IMR-90 (cell line): ENCODE measurements at regions not wholly inside any gene's neighbourhood (a gene's known extent, or its start where the extent isn't known, plus 50 kb on each side); places are given as distances from the start of the nearest gene placed in this dataset.

Experiments
- ATAC-seq: fragments of 200-7000 bp; cut with Tn5 transposase; 2 replicates; pipeline ENCODE4 v1.9.1; 2020; ENCODE audit warnings: low read depth, mild to moderate bottlenecking, moderate library complexity
- BruUV-seq: library from RNA; stranded (reverse); fragments of 400-500 nt; replicated peaks from 2 replicates; lab custom pipeline; 2021; lab: Mats Ljungman, UMichigan
- CTCF ChIA-PET: fragments of 300-600 bp; formaldehyde crosslinking; extraction: SDS; loops from one replicate; lab custom pipeline; 2021; ENCODE audit warnings: antibody characterized with exemption; lab: Yijun Ruan, JAX
- POLR2A ChIA-PET: fragments of 300-600 bp; sonication (Branson Sonifier 250); formaldehyde crosslinking; loops from one replicate; lab custom pipeline; 2022; ENCODE audit warnings: antibody characterized with exemption; ENCODE audit not compliant: unreplicated experiment; lab: Charles Lee
- DNase-seq: peaks from one replicate; pipeline ENCODE4 v3.0.0; 2013
- H2AFZ ChIP-seq: replicated peaks from 2 replicates; pipeline ENCODE3; 2013; ENCODE audit warnings: low read length, mild to moderate bottlenecking; ENCODE audit not compliant: poor library complexity
- H2AK5ac ChIP-seq: 2 replicates; pipeline ENCODE4 v1.6.1; 2013; ENCODE audit warnings: low read depth, low read length, inconsistent platforms
- H2AK9ac ChIP-seq: replicated peaks from 2 replicates; pipeline ENCODE3; 2013; ENCODE audit warnings: mild to moderate bottlenecking, low read depth, low read length, moderate library complexity; ENCODE audit not compliant: poor library complexity
- H2BK120ac ChIP-seq: 2 replicates; pipeline ENCODE4 v1.6.1; 2013; ENCODE audit warnings: low read depth, low read length, inconsistent platforms
- H2BK15ac ChIP-seq: 3 replicates; pipeline ENCODE4 v1.6.1; 2013; ENCODE audit warnings: low read depth, low read length, inconsistent platforms
- H2BK20ac ChIP-seq: 2 replicates; pipeline ENCODE4 v1.6.1; 2013; ENCODE audit warnings: low read depth, mild to moderate bottlenecking, inconsistent platforms, low read length, moderate library complexity
- H2BK5ac ChIP-seq: 2 replicates; pipeline ENCODE4 v1.6.1; 2013; ENCODE audit warnings: mild to moderate bottlenecking, low read depth, low read length, inconsistent platforms; ENCODE audit not compliant: poor library complexity, severe bottlenecking
- H3K14ac ChIP-seq: replicated peaks from 2 replicates; pipeline ENCODE4 v1.6.1; 2013; ENCODE audit warnings: low read depth, low read length, inconsistent platforms
- H3K18ac ChIP-seq: 2 replicates; pipeline ENCODE4 v1.6.1; 2013; ENCODE audit warnings: low read depth, low read length, control low read depth
- H3K23ac ChIP-seq: 2 replicates; pipeline ENCODE4 v1.6.1; 2013; ENCODE audit warnings: low read depth, low read length, inconsistent platforms
- H3K27ac ChIP-seq: 2 replicates; pipeline ENCODE4 v1.5.1; 2013; ENCODE audit warnings: mild to moderate bottlenecking, control low read depth, low read length; ENCODE audit not compliant: insufficient read depth
- H3K27me3 ChIP-seq: 2 replicates; pipeline ENCODE4 v1.6.1; 2013; ENCODE audit warnings: low read length; ENCODE audit not compliant: control insufficient read depth, insufficient read depth
- H3K36me3 ChIP-seq: 2 replicates; pipeline ENCODE4 v1.6.1; 2013; ENCODE audit warnings: low read length, mixed read lengths; ENCODE audit not compliant: control insufficient read depth, insufficient read depth
- H3K4ac ChIP-seq: 2 replicates; pipeline ENCODE4 v1.6.1; 2013; ENCODE audit warnings: low read depth, low read length, inconsistent platforms
- H3K4me1 ChIP-seq: 2 replicates; pipeline ENCODE4 v1.6.1; 2013; ENCODE audit warnings: low read length, mixed read lengths; ENCODE audit not compliant: control insufficient read depth, insufficient read depth
- H3K4me2 ChIP-seq: 2 replicates; pipeline ENCODE4 v1.6.1; 2013; ENCODE audit warnings: low read depth, mild to moderate bottlenecking, control low read depth, low read length, moderate library complexity
- H3K4me3 ChIP-seq: 2 replicates; pipeline ENCODE4 v1.5.1; 2013; ENCODE audit warnings: low read depth, mild to moderate bottlenecking, control low read depth, low read length, moderate library complexity; ENCODE audit not compliant: insufficient read depth
- H3K56ac ChIP-seq: 2 replicates; pipeline ENCODE4 v1.6.1; 2013; ENCODE audit warnings: low read length, inconsistent platforms; ENCODE audit not compliant: insufficient read depth; ENCODE audit errors: extremely low read depth
- H3K79me1 ChIP-seq, 2 experiments: 2 replicates each; pipeline ENCODE4 v1.6.1; 2013; ENCODE audit warnings: low read length in 2 of 2, inconsistent platforms in 1 of 2, low read depth in 1 of 2
- H3K9ac ChIP-seq: 2 replicates; pipeline ENCODE4 v1.6.1; 2013; ENCODE audit warnings: low read depth, low read length, control low read depth
- H3K9me1 ChIP-seq: 2 replicates; pipeline ENCODE4 v1.6.1; 2013; ENCODE audit warnings: low read length, inconsistent platforms; ENCODE audit not compliant: insufficient read depth
- H3K9me3 ChIP-seq: 2 replicates; pipeline ENCODE4 v1.6.1; 2013; ENCODE audit warnings: low read length; ENCODE audit not compliant: control insufficient read depth, insufficient read depth
- H4K20me1 ChIP-seq: 2 replicates; pipeline ENCODE4 v1.6.1; 2013; ENCODE audit warnings: low read length, inconsistent platforms; ENCODE audit not compliant: insufficient read depth
- H4K5ac ChIP-seq: 2 replicates; pipeline ENCODE4 v1.6.1; 2013; ENCODE audit warnings: mild to moderate bottlenecking, low read depth, low read length, control low read depth
- H4K8ac ChIP-seq, 2 experiments: 2 replicates each; pipeline ENCODE4 v1.6.1; 2013; ENCODE audit warnings: low read depth in 2 of 2, low read length in 2 of 2, control low read depth in 1 of 2, inconsistent platforms in 1 of 2
- H4K91ac ChIP-seq: 2 replicates; pipeline ENCODE4 v1.6.1; 2013; ENCODE audit warnings: low read depth, low read length, inconsistent platforms; ENCODE audit not compliant: insufficient read depth
- CEBPB ChIP-seq: IDR thresholded peaks from 2 replicates; pipeline ENCODE4 v1.6.1; 2012; ENCODE audit warnings: low read depth, low read length, improper control_type of control experiment
- MXI1 ChIP-seq: IDR thresholded peaks from 2 replicates; pipeline ENCODE4 v1.6.1; 2012; ENCODE audit warnings: low read depth, mild to moderate bottlenecking, low read length, moderate library complexity, borderline replicate concordance
- dilution Hi-C: fragments of 300-500 bp; cut with HindIII; formaldehyde crosslinking; loops from one replicate; pipeline ENCODE4 v1.14.3; 2018; ENCODE audit warnings: low sequenced_read_pairs; ENCODE audit not compliant: unreplicated experiment
- in situ Hi-C: fragments of 300-500 bp; cut with MboI; formaldehyde crosslinking; loops from 3 replicates; pipeline ENCODE4 v1.14.3; 2019; ENCODE audit warnings: low sequenced_read_pairs, inconsistent platforms, mixed read lengths
- intact Hi-C: fragments of 100-400 bp; cut with micrococcal nuclease; formaldehyde crosslinking; loops from 2 replicates; pipeline ENCODE4 v1.10.0; 2022

DNA sequence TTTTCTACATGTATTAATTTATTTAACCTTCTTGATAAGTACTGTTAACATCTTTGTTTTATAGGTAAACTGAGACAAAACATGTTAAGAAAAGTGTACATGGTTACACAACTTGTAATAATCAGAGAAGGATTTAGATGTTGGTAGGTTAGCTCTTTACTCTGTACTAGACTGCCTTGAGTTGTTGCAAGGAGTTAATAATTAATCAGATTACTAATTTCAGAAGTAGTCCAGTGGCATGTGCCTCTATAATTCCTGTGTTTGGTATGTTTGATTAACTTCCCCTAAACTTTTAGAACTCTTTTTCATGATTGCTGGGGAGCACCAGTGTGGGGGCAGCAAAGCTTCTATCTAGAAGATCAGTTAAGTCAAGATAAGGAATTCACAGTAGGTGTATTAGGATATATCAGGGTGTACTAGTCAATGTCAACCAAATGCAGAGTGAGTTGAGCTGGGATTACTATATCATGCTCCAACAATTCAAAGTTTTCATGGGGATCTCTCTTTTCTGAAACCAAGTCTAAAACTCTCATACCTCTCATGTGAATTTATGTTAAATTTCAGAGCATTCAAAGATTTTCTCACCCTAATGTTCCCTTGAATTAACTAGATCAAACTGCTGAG is 129.7 kb upstream of the AHI1 start:
- dilution Hi-C loops: no loop called here

More for the DNA sequence above, 129.7 kb upstream of the AHI1 start:
- no peak overlapping the region for H3K18ac ChIP-seq
- H4K20me1 ChIP-seq: no peaks in the 10 kb centered on the region
- ChIA-PET POLR2A (no interaction called here), CTCF (no interaction called here)
- H3K23ac ChIP-seq: no peak overlapping the region
- no peak overlapping the region for H3K4me3 ChIP-seq
- no peaks in the 10 kb centered on the region for H3K27me3 ChIP-seq
- no TSS peak for BruUV-seq
- intact Hi-C loops (no loop called here), in situ Hi-C loops (no loop called here)
- no peak overlapping the region for H2BK20ac ChIP-seq
- no peak overlapping the region for H2BK120ac ChIP-seq
- TF ChIP-seq MXI1 (no peak), CEBPB (no peak)
- H2BK15ac ChIP-seq: no peak overlapping the region
- H4K8ac ChIP-seq: no peak overlapping the region
- no peak overlapping the region for H2BK5ac ChIP-seq
- no peak overlapping the region for H3K4ac ChIP-seq
- H2AFZ ChIP-seq: no peak overlapping the region
- no peak overlapping the region for H3K27ac ChIP-seq
- no peaks in the 10 kb centered on the region for H3K9me3 ChIP-seq
- no peak overlapping the region for H3K4me2 ChIP-seq
- H2AK5ac ChIP-seq: no peak overlapping the region
- no peaks in the 10 kb centered on the region for H3K79me1 ChIP-seq
- no peak overlapping the region for H4K91ac ChIP-seq
- ATAC-seq (no peak), DNase-seq (no peak)
- peaks cover 5% of the 10 kb centered on the region; the same call in 1 of the 2 replicates for H3K4me1 ChIP-seq
- H3K9me1 ChIP-seq: no peaks in the 10 kb centered on the region
- no peak overlapping the region for H3K9ac ChIP-seq
- no peak overlapping the region for H4K5ac ChIP-seq
- no peak overlapping the region for H3K14ac ChIP-seq
- H2AK9ac ChIP-seq: no peak overlapping the region
- no peaks in the 10 kb centered on the region for H3K36me3 ChIP-seq
- no peak overlapping the region for H3K56ac ChIP-seq
